RWPE2 (cell line): ENCODE measurements at regions not wholly inside any gene's neighbourhood (a gene's known extent, or its start where the extent isn't known, plus 50 kb on each side); places are given as distances from the start of the nearest gene placed in this dataset.
"Not testable (repeated sequence)": the region's sequence is repeated elsewhere in the genome, so short reads cannot be mapped to it uniquely, and the experiment has no call there.

Experiments
- ATAC-seq: fragments of 200-7000 bp; cut with Tn5 transposase; 3 replicates; pipeline ENCODE4 v1.9.1; 2021; ENCODE audit warnings: low read depth
- DNase-seq: peaks from one replicate; pipeline ENCODE4 v3.0.0-alpha.2; 2020; ENCODE audit warnings: low spot score
- H3K27ac ChIP-seq: fragments of 450-650 bp; 2 replicates; pipeline ENCODE4 v1.5.1; 2017; ENCODE audit warnings: mild to moderate bottlenecking; ENCODE audit not compliant: poor library complexity, severe bottlenecking
- H3K27me3 ChIP-seq: fragments of 250-450 bp; sonication (Bioruptor Pico); 2 replicates; pipeline ENCODE4 v1.5.1; 2021; ENCODE audit warnings: mild to moderate bottlenecking, moderate library complexity; ENCODE audit not compliant: insufficient read depth, poor library complexity, severe bottlenecking
- H3K36me3 ChIP-seq: fragments of 250-450 bp; sonication (Bioruptor Pico); 2 replicates; pipeline ENCODE4 v1.5.1; 2020; ENCODE audit warnings: low read depth, mild to moderate bottlenecking, moderate library complexity
- H3K4me1 ChIP-seq: fragments of 250-450 bp; sonication (Bioruptor Pico); 2 replicates; pipeline ENCODE4 v1.5.1; 2021; ENCODE audit warnings: mild to moderate bottlenecking, moderate library complexity; ENCODE audit not compliant: insufficient read depth, poor library complexity, severe bottlenecking
- H3K4me3 ChIP-seq: fragments of 250-450 bp; sonication (Bioruptor Pico); 2 replicates; pipeline ENCODE4 v1.5.1; 2021; ENCODE audit warnings: mild to moderate bottlenecking, moderate library complexity; ENCODE audit not compliant: severe bottlenecking
- H3K9me3 ChIP-seq: fragments of 250-450 bp; sonication (Bioruptor Pico); 2 replicates; pipeline ENCODE4 v1.5.1; 2021; ENCODE audit warnings: mild to moderate bottlenecking, moderate library complexity; ENCODE audit not compliant: severe bottlenecking
- TF ChIP-seq, protein P1 (sequence below): fragments of 450-650 bp; IDR thresholded peaks from one replicate; pipeline ENCODE4 v1.5.1; 2017; ENCODE audit warnings: mild to moderate bottlenecking, moderate library complexity; ENCODE audit not compliant: poor library complexity, severe bottlenecking

GRCh38 chrY:3262911-3263310, 316.0 kb upstream of the TGIF2LY start:
- H3K4me1 ChIP-seq, H3K4me3 ChIP-seq: not testable (repeated sequence)

DNA sequence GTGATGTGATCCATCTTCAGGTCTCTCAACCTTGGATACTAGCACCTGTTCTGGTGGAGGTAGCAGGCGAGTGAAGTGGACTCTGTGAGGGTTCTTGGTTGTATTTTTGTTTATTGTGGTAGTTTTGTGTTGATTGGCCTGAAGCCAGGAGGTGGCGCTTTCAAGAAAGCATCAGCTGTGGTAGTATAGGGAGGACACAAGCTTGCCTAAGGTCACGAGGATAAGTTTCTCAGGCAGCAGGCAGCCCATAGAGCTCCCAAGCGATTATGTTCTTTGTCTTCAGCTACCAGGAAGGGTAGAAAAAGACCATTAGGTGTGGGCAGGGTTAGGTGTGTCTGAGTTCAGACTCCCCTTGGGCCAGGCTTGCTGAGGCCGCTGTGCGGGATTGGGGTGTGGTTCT, 290.8 kb upstream of the TGIF2LY start:
- not testable (repeated sequence) for ATAC-seq, H3K27me3 ChIP-seq, DNase-seq, H3K36me3 ChIP-seq, H3K4me3 ChIP-seq, H3K27ac ChIP-seq, H3K4me1 ChIP-seq, H3K9me3 ChIP-seq

More at GRCh38 chrY:3262911-3263310, 316.0 kb upstream of the TGIF2LY start:
- not testable (repeated sequence) for ATAC-seq, H3K27me3 ChIP-seq, H3K36me3 ChIP-seq, DNase-seq, H3K9me3 ChIP-seq, H3K27ac ChIP-seq

GRCh38 chrY:3297235-3297634, 281.6 kb upstream of the TGIF2LY start:
- ATAC-seq, H3K9me3 ChIP-seq, H3K4me3 ChIP-seq: not testable (repeated sequence)

GRCh38 chrY:3319988-3320387, 258.9 kb upstream of the TGIF2LY start:
- H3K9me3 ChIP-seq, DNase-seq, H3K36me3 ChIP-seq, ATAC-seq, H3K27ac ChIP-seq, H3K4me3 ChIP-seq, H3K4me1 ChIP-seq, H3K27me3 ChIP-seq: not testable (repeated sequence)

More at GRCh38 chrY:3297235-3297634, 281.6 kb upstream of the TGIF2LY start:
- H3K36me3 ChIP-seq, H3K4me1 ChIP-seq, H3K27me3 ChIP-seq, DNase-seq, H3K27ac ChIP-seq: not testable (repeated sequence)

DNA sequence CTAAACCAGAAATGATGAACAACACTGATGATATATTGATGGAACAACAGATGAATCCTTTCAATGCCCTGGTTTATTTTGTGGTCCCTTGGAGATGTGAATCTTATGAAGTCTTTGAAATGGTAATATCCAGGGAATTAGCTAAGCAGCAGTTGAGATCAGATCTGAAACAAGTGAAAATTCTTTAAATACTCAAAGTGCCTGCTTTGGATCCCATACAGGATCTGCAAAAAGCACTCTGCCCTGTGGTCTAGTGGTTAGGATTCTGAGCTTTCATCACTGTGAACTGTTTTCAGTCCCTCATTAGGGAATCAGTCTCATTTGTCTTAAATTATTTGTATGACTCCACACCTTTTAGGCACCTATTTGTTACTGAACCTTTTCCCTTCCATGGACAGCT, 211.3 kb upstream of the TGIF2LY start:
- DNase-seq, H3K4me1 ChIP-seq, H3K4me3 ChIP-seq, H3K9me3 ChIP-seq, H3K36me3 ChIP-seq, ATAC-seq, H3K27ac ChIP-seq, H3K27me3 ChIP-seq: not testable (repeated sequence)

- ATAC-seq, H3K4me1 ChIP-seq, DNase-seq, H3K9me3 ChIP-seq, H3K27ac ChIP-seq, H3K36me3 ChIP-seq, H3K4me3 ChIP-seq, H3K27me3 ChIP-seq: not testable (repeated sequence)
Observed at GRCh38 chrY:3368459-3368858, 210.4 kb upstream of the TGIF2LY start.

DNA sequence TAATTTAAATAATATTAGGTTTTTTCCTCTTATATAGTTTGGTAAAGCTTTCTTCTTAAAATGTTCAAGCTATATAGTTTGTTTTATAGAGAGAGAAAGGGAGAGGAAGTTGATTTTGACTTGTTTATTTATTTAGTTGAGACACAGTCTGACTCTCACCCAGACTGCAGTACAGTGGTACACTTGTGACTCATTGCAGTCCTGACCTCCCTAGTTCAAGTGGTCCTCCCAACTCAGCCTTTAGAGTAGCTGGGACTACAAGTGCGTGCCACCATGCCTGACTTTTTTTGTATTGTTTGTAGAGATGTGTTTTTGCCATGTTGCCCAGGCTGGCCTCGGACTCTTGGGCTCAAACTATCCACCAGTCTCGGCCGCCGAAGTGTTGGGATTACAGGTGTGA, 187.4 kb upstream of the TGIF2LY start:
- not testable (repeated sequence) for H3K27me3 ChIP-seq, H3K4me1 ChIP-seq, H3K9me3 ChIP-seq, H3K4me3 ChIP-seq, H3K27ac ChIP-seq, DNase-seq, H3K36me3 ChIP-seq
- ATAC-seq, result 0 out of 3 replicates have a peak, but pooled peaks have one; percentile 36

GRCh38 chrY:3404241-3404640, 174.6 kb upstream of the TGIF2LY start:
- not testable (repeated sequence) for H3K27me3 ChIP-seq, H3K9me3 ChIP-seq, H3K36me3 ChIP-seq, ATAC-seq, H3K4me1 ChIP-seq, H3K27ac ChIP-seq, DNase-seq, H3K4me3 ChIP-seq

DNA sequence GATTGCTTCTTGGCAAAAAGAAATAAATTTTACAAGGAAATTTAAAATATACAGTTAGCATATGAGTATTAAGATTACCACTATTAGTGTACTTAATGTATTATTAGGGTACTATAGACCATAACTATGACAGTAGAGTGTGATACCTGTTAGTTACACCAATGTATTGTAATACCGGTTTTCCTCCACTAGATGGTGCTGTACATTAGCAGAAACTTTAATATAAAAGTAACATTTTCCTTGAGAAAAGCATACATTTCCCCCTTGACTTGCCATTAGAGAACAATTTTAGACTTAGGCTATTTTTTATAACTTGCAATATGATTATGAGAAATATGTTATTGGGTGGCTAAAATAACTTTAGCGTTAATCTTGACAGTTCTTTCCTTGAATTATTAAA, 173.3 kb upstream of the TGIF2LY start:
- TF ChIP-seq, protein P1, sequence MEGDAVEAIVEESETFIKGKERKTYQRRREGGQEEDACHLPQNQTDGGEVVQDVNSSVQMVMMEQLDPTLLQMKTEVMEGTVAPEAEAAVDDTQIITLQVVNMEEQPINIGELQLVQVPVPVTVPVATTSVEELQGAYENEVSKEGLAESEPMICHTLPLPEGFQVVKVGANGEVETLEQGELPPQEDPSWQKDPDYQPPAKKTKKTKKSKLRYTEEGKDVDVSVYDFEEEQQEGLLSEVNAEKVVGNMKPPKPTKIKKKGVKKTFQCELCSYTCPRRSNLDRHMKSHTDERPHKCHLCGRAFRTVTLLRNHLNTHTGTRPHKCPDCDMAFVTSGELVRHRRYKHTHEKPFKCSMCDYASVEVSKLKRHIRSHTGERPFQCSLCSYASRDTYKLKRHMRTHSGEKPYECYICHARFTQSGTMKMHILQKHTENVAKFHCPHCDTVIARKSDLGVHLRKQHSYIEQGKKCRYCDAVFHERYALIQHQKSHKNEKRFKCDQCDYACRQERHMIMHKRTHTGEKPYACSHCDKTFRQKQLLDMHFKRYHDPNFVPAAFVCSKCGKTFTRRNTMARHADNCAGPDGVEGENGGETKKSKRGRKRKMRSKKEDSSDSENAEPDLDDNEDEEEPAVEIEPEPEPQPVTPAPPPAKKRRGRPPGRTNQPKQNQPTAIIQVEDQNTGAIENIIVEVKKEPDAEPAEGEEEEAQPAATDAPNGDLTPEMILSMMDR, result peak; percentile 82
- ATAC-seq, H3K36me3 ChIP-seq, H3K27ac ChIP-seq, H3K27me3 ChIP-seq, DNase-seq, H3K4me3 ChIP-seq, H3K4me1 ChIP-seq, H3K9me3 ChIP-seq: not testable (repeated sequence)
